ENCODE measurements at regions not wholly inside any gene's neighbourhood (a gene's known extent, or its start where the extent isn't known, plus 50 kb on each side); places are given as distances from the start of the nearest gene placed in this dataset.

GRCh38 chr9:29311221-29311620 is 1737.9 kb upstream of the C9orf72 start:
- no peak overlapping the region for H2AFZ ChIP-seq (ENCODE audit: low read length)
- no peaks in the 10 kb centered on the region for H3K9me3 ChIP-seq (ENCODE audit: control insufficient read depth, low read depth, low read length)
- H3K36me3 Mint-ChIP-seq (ENCODE audit: insufficient read depth in 1 of 3, low read depth in 3 of 3): no peaks in the 10 kb centered on the region
- H3K56ac ChIP-seq (ENCODE audit: insufficient read length, low read depth, low read length): no peak overlapping the region
- no peak for TF ChIP-seq CTCF (conservative IDR thresholded peaks at IDR 0.05)
- H2BK120ac ChIP-seq (ENCODE audit: low read depth, low read length, poor library complexity, severe bottlenecking): no peak overlapping the region
- H2BK20ac ChIP-seq (ENCODE audit: low read depth, low read length, poor library complexity, severe bottlenecking): no peak overlapping the region
- H3K23ac ChIP-seq (ENCODE audit: insufficient read length, low read depth, low read length): no peak overlapping the region
- H3K27ac ChIP-seq (ENCODE audit: insufficient read length, low read depth, low read length): no peak overlapping the region
- H3K79me2 ChIP-seq (ENCODE audit: insufficient read depth, low read length): no peaks in the 10 kb centered on the region
- no peak overlapping the region for H2BK12ac ChIP-seq (ENCODE audit: insufficient read length, low read depth, low read length)
- H3K23me2 ChIP-seq (ENCODE audit: insufficient read length, low read depth, low read length, poor library complexity, severe bottlenecking): no peaks in the 10 kb centered on the region
- no peak overlapping the region for H2AK5ac ChIP-seq (ENCODE audit: insufficient read length, low read length)
- H2BK5ac ChIP-seq (ENCODE audit: insufficient read length, low read length): no peak overlapping the region
- H3T11ph ChIP-seq (ENCODE audit: low read length): no peak overlapping the region
- H3K18ac ChIP-seq (ENCODE audit: insufficient read length, low read depth, low read length): no peak overlapping the region
- no peaks in the 10 kb centered on the region for H3K27me3 Mint-ChIP-seq (ENCODE audit: low read depth)
- no peaks in the 10 kb centered on the region for H3K9me3 Mint-ChIP-seq
- H3K27me3 ChIP-seq (ENCODE audit: insufficient read depth, low read length): no peaks in the 10 kb centered on the region
- H2BK15ac ChIP-seq (ENCODE audit: low read depth, low read length): no peak overlapping the region
- no peaks in the 10 kb centered on the region for H3K79me1 ChIP-seq (ENCODE audit: insufficient read depth, low read depth, low read length, poor library complexity, severe bottlenecking)
- DNase-seq: no peak
- H3K9ac ChIP-seq (ENCODE audit: extremely low read depth, insufficient read length, low read length): no peak overlapping the region
- H3K14ac ChIP-seq (ENCODE audit: insufficient read depth, low read length): no peak overlapping the region
- H3K4me1 ChIP-seq (ENCODE audit: insufficient read depth, low read length): no peaks in the 10 kb centered on the region
- H4K5ac ChIP-seq (ENCODE audit: insufficient read length, low read depth, low read length): no peak overlapping the region
- no peak overlapping the region for H3K4me2 ChIP-seq (ENCODE audit: insufficient read depth, insufficient read length, low read length)
- no peaks in the 10 kb centered on the region for H3K4me1 Mint-ChIP-seq
- no peak overlapping the region for H4K91ac ChIP-seq (ENCODE audit: insufficient read length, low read depth, low read length)
- no peak overlapping the region for H3K4ac ChIP-seq (ENCODE audit: low read depth, low read length)
- no peak overlapping the region for H4K8ac ChIP-seq (replicated peaks; ENCODE audit: insufficient read length, low read depth, low read length)
- peak overlapping the region in 1 of 3 experiments; percentile 58; a peak in 2 of 7 replicates for H3K27ac Mint-ChIP-seq
- no peaks in the 10 kb centered on the region for H4K20me1 ChIP-seq (ENCODE audit: control insufficient read depth, insufficient read depth, insufficient read length)
- no CpG with 5 or more reads among the region's 3 CpGs for WGBS (ENCODE audit: extremely low coverage, insufficient read length, low lambda C conversion rate)
- no peak overlapping the region for H3K4me3 Mint-ChIP-seq

Data from H9 (cell line).